ENCODE measurements at regions not wholly inside any gene's neighbourhood (a gene's known extent, or its start where the extent isn't known, plus 50 kb on each side); places are given as distances from the start of the nearest gene placed in this dataset.

DNA sequence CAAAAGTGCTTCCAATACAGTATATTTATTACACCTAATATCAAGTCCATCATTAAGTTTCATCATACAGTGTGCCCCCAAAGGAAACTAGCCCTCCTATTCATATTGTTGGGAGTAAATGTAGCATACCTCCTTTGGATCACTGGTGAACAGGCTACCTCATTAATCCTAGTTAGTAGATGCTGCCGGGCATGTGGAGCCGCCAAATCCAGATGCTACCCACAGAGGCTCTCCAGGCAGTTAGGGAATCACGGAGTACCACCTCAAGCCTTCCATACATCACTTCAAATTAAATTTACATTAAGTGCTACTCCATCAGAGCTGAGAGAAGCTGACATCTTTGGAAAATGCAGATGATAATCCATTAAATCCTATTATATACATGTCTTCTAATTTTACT is 121.7 kb upstream of the FOXD3 start:
- no peaks in the 10 kb centered on the region for H3K36me3 ChIP-seq
- no peak overlapping the region for H3K4me3 ChIP-seq
- H3K27ac ChIP-seq = no peak overlapping the region
- TF ChIP-seq, protein P1, sequence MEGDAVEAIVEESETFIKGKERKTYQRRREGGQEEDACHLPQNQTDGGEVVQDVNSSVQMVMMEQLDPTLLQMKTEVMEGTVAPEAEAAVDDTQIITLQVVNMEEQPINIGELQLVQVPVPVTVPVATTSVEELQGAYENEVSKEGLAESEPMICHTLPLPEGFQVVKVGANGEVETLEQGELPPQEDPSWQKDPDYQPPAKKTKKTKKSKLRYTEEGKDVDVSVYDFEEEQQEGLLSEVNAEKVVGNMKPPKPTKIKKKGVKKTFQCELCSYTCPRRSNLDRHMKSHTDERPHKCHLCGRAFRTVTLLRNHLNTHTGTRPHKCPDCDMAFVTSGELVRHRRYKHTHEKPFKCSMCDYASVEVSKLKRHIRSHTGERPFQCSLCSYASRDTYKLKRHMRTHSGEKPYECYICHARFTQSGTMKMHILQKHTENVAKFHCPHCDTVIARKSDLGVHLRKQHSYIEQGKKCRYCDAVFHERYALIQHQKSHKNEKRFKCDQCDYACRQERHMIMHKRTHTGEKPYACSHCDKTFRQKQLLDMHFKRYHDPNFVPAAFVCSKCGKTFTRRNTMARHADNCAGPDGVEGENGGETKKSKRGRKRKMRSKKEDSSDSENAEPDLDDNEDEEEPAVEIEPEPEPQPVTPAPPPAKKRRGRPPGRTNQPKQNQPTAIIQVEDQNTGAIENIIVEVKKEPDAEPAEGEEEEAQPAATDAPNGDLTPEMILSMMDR (IDR thresholded peaks at IDR 0.05) = no peak
- TF ChIP-seq POLR2A (IDR thresholded peaks at IDR 0.05) = no peak
- DNase-seq = no peak
- H3K9me3 ChIP-seq = no peaks in the 10 kb centered on the region
- H3K27me3 ChIP-seq = no peaks in the 10 kb centered on the region
- no peaks in the 10 kb centered on the region for H3K4me1 ChIP-seq

DNA sequence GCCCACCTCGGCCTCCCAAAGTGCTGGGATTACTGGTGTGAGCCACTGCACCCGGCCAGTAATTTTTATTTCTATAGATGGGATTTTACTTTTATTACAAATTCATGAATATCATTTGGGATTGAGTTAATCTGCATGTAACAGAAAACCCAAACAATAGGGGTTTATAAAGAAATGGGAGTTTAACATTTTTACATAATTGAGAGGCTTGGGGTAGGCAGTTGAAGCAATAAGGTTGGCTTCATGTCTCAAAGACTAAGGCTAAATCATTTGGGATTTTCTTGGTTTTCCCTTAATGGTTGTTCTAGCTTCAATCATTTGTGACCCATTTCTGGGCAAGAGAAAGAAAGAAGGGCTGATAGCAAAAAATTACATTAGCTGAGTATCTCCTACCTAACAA is 118.7 kb upstream of the FOXD3 start:
- Histone ChIP-seq H3K27me3 (no peaks in the 10 kb centered on the region), H3K4me3 (no peak overlapping the region), H3K36me3 (no peaks in the 10 kb centered on the region), H3K4me1 (no peaks in the 10 kb centered on the region), H3K27ac (no peak overlapping the region), H3K9me3 (no peaks in the 10 kb centered on the region)
- TF ChIP-seq, protein P1 (IDR thresholded peaks at IDR 0.05) = no peak
- no peak for TF ChIP-seq POLR2A (IDR thresholded peaks at IDR 0.05)
- DNase-seq = no peak

DNA sequence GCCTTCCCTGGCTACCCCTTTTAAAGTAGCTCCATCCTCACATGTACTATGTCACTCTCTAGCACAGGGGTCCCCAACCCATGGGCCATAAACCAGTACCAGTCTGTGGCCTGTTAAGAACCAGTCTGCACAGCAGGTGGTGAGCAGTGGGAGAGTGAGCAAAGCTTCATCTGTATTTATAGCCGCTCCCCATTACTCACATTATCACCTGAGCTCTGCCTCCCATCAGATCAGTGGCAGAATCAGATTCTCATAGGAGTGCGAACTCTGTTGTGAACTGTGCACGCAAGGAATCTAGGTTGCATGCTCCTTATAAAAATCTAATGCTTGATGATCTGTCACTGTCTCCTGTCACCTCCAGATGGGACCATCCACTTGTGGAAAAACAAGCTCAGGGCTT is 116.6 kb upstream of the FOXD3 start:
- Histone ChIP-seq H3K4me1 (no peaks in the 10 kb centered on the region), H3K27ac (no peak overlapping the region), H3K27me3 (no peaks in the 10 kb centered on the region), H3K4me3 (no peak overlapping the region), H3K36me3 (no peaks in the 10 kb centered on the region), H3K9me3 (no peaks in the 10 kb centered on the region)
- TF ChIP-seq, protein P1 (IDR thresholded peaks at IDR 0.05) = no peak
- TF ChIP-seq POLR2A (IDR thresholded peaks at IDR 0.05) = no peak
- no peak for DNase-seq

DNA sequence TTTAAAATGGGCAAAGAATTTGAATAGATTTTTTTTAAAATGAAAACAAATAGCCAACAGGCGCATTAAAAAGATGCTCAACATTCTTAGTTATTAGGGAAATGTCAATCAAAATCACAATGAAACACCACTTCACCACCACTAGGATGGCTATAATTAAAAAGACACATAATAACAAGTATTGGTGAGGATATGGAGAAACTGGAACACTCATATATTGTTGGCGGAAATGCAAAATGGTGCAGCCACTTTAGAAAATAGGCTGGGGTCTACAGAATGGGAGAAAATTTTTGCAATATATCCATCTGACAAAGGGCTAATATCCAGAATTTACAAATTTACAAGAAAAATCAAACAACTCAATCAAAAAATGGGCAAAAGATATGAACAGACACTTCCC is 107.8 kb upstream of the FOXD3 start:
- Histone ChIP-seq H3K9me3 (no peaks in the 10 kb centered on the region), H3K27ac (no peak overlapping the region), H3K27me3 (no peaks in the 10 kb centered on the region), H3K4me3 (no peak overlapping the region), H3K36me3 (no peaks in the 10 kb centered on the region), H3K4me1 (no peaks in the 10 kb centered on the region)
- no peak for DNase-seq
- TF ChIP-seq, protein P1 (IDR thresholded peaks at IDR 0.05) = no peak
- TF ChIP-seq POLR2A (IDR thresholded peaks at IDR 0.05) = no peak

DNA sequence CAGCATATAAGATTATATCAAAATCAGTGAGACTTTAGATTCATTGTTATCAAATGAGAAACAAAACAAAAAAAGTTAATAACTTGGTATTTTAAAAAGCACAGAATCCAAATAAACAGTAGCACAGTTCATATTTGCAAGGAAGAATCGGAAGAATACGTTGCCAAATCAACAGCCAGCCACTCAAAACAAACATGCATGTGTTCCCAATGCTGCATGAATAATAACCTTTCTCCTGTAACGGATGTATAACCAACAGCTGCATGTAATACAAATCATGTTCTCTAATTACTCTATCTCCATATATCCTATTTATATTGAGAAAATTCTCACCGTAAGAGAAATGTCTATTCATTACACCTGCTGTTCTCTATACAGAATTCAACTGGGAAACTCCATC is 98.9 kb upstream of the FOXD3 start:
- H3K27ac ChIP-seq = no peak overlapping the region
- DNase-seq = no peak
- TF ChIP-seq, protein P1 (IDR thresholded peaks at IDR 0.05) = no peak
- no peak for TF ChIP-seq POLR2A (IDR thresholded peaks at IDR 0.05)
- no peaks in the 10 kb centered on the region for H3K4me1 ChIP-seq
- H3K36me3 ChIP-seq = no peaks in the 10 kb centered on the region
- H3K4me3 ChIP-seq = no peak overlapping the region
- H3K9me3 ChIP-seq = no peaks in the 10 kb centered on the region
- no peaks in the 10 kb centered on the region for H3K27me3 ChIP-seq

DNA sequence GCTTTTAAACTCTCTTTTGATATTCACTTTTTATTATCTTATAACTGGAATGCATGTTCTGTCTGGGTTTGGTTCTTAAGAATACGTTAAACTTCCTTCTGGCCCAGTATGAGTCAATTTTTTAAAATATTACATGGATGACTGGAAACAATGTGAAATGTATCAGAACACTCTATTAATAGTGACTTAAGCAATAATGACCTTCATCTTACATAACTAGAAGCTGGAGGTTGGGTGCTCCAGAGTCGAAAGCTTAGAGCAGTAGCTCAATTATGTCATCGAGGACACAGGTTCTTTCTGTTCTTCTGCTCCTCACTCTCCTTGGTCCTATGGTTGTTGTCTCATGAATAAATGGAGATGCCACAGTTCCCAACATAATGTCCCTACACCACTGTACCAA is 91.6 kb upstream of the FOXD3 start:
- H3K36me3 ChIP-seq = no peaks in the 10 kb centered on the region
- no peaks in the 10 kb centered on the region for H3K4me1 ChIP-seq
- TF ChIP-seq, protein P1 (IDR thresholded peaks at IDR 0.05) = no peak
- TF ChIP-seq POLR2A (IDR thresholded peaks at IDR 0.05) = no peak

More for the DNA sequence above, 91.6 kb upstream of the FOXD3 start:
- H3K27me3 ChIP-seq = no peaks in the 10 kb centered on the region
- DNase-seq = no peak
- no peaks in the 10 kb centered on the region for H3K9me3 ChIP-seq
- H3K27ac ChIP-seq = no peak overlapping the region
- H3K4me3 ChIP-seq = no peak overlapping the region
